Heart right ventricle (tissue), 16 donors: ENCODE measurements at regions not wholly inside any gene's neighbourhood (a gene's known extent, or its start where the extent isn't known, plus 50 kb on each side); places are given as distances from the start of the nearest gene placed in this dataset.
"Not testable (repeated sequence)": the region's sequence is repeated elsewhere in the genome, so short reads cannot be mapped to it uniquely, and the experiment has no call there.

Experiments used
- ATAC-seq, 8 donors: fragments of 200-7000 bp; cut with Tn5 transposase; one replicate each; pipeline ENCODE4 v1.9.1; 2020; ENCODE audit warnings: mild to moderate bottlenecking in 8 of 8, moderate library complexity in 8 of 8, moderate number of reproducible peaks in 1 of 8
- DNase-seq, 2 donors: peaks; one replicate each; pipeline ENCODE4 v3.0.0-alpha.2; 2020
- H3K27ac ChIP-seq, 10 donors: fragments of 200-600 bp; sonication (generic) in 2 of 10; one replicate each; pipeline versions ENCODE4 v1.5.0 to v1.8.0; 2020 to 2022; ENCODE audit warnings: mild to moderate bottlenecking in 3 of 10
- H3K27me3 ChIP-seq, 7 donors: fragments of 200-600 bp; one replicate each; pipeline ENCODE4 v1.8.0; 2021 to 2022; ENCODE audit warnings: mild to moderate bottlenecking in 2 of 7
- H3K36me3 ChIP-seq, 9 donors: fragments of 200-600 bp; sonication (generic) in 1 of 9; one replicate each; pipeline versions ENCODE4 v1.5.0 to v1.8.0; 2020 to 2022; ENCODE audit warnings: mild to moderate bottlenecking in 2 of 9
- H3K4me1 ChIP-seq, 9 donors: fragments of 200-600 bp; sonication (generic) in 1 of 9; one replicate each; pipeline versions ENCODE4 v1.5.0 to v1.8.0; 2020 to 2022; ENCODE audit warnings: mild to moderate bottlenecking in 4 of 9
- H3K4me3 ChIP-seq, 10 donors: fragments of 200-600 bp; sonication (generic) in 2 of 10; one replicate each; pipeline versions ENCODE4 v1.5.0 to v1.8.0; 2020 to 2022; ENCODE audit warnings: mild to moderate bottlenecking in 7 of 10, moderate library complexity in 2 of 10
- H3K9me3 ChIP-seq, 11 donors: fragments of 200-600 bp in 10 of 11; sonication (generic) in 2 of 11; one replicate each; pipeline versions ENCODE4 v1.5.0 to v1.8.0; 2013 to 2022; ENCODE audit warnings: mild to moderate bottlenecking in 2 of 11, control low read depth in 1 of 11, moderate library complexity in 1 of 11
- WGBS, 2 donors: extraction: QIAGEN DNeasy Blood & Tissue Kit; methylation state at CpG; one replicate each; pipeline ENCODE4 v1.1.7; 2013; ENCODE audit warnings: inconsistent platforms in 1 of 2; 5-methylcytosine and 5-hydroxymethylcytosine counted together
- intact Hi-C, 10 donors: fragments of 100-400 bp; cut with DNase I; formaldehyde crosslinking; loops; one replicate each; pipeline versions ENCODE4 v1.11.1 to v1.14.2; 2022
- TF ChIP-seq, protein P1 (sequence below), 9 donors: fragments of 200-600 bp; sonication (generic) in 2 of 9; IDR thresholded peaks; one replicate each; pipeline versions ENCODE4 v1.5.0 to v1.8.0; 2021 to 2022; ENCODE audit warnings: antibody characterized with exemption in 9 of 9, mild to moderate bottlenecking in 5 of 9, moderate library complexity in 1 of 9
- donor health status: Arrhythmogenic right ventricular cardiomyopathy.
- donor health status: ischemic (EF 13 %, LVEDD 7.1; RV severe dilation, severe dysfunction).
- donor health status: healthy with polysubstance abuse.
- donor health status: DM: no; HTN: yes; CAD: no.
- donor health status: DM: no; HTN: no; CAD: no.
- donor health status: ischemic (EF 25% LVEDD 6.9; RV normal size, moderate dysfunction).
- donor health status: ischemic (EF 25% LVEDD 5.7; RV mildly dilated, moderate dysfunction).
- donor health status: healthy.
- donor health status: DM: yes; HTN: yes; CAD: no.
- donor health status: Ischemic cardiomyopathy.
- donor health status: ischemic (EF 35%, LVEDD 5.7; RV mildly dilated, moderate dysfunction).
- donor health status: nonischemic (EF 11% LVEDD 7.7; RV severe dilation, severe dysfunction).
- donor health status: DM: yes; HTN: yes; CAD: no.
- donor health status: PGD.
- donor health status: ischemic (EF 29% LVEDD 5.4; RV normal size, mild dysfunction).
- donor health status: nonischemic (EF 23%, LVEDD 6.1; RV moderate dilation, normal function).

DNA sequence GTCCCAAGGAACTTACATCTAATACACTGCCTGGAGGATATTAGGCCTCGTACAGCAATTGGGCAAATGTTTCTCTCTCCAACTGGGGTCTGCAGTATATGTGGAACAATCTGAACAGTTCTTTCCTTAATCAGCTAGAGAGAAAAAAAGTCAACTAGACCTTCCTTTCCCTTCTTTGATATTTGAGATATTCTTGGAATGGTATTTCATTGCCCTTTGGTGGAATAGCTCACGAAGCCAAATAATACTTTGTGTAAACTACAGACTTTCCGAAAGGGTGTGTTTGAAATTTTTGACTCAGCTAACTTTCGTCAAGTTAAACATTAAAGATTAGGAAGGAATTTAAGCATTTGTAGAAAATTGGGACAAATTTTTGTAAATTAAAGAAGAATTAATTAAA is 425.6 kb downstream of the RWDD3 start:
- TF ChIP-seq, protein P1, sequence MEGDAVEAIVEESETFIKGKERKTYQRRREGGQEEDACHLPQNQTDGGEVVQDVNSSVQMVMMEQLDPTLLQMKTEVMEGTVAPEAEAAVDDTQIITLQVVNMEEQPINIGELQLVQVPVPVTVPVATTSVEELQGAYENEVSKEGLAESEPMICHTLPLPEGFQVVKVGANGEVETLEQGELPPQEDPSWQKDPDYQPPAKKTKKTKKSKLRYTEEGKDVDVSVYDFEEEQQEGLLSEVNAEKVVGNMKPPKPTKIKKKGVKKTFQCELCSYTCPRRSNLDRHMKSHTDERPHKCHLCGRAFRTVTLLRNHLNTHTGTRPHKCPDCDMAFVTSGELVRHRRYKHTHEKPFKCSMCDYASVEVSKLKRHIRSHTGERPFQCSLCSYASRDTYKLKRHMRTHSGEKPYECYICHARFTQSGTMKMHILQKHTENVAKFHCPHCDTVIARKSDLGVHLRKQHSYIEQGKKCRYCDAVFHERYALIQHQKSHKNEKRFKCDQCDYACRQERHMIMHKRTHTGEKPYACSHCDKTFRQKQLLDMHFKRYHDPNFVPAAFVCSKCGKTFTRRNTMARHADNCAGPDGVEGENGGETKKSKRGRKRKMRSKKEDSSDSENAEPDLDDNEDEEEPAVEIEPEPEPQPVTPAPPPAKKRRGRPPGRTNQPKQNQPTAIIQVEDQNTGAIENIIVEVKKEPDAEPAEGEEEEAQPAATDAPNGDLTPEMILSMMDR (IDR thresholded peaks at IDR 0.05) = no peak
- no peaks in the 10 kb centered on the region for H3K36me3 ChIP-seq
- peaks cover 0 to 5% (median 0%) of the 10 kb centered on the region in 7 donors for H3K27me3 ChIP-seq
- H3K4me3 ChIP-seq = no peak overlapping the region
- intact Hi-C loops = no loop called here
- DNase-seq (no peak), ATAC-seq (no peak)
- peaks cover 0 to 31% (median 11%) of the 10 kb centered on the region in 11 donors for H3K9me3 ChIP-seq
- no peaks in the 10 kb centered on the region for H3K4me1 ChIP-seq
- no peak overlapping the region for H3K27ac ChIP-seq
- 71 to 75% methylated on average over 4 of the region's 4 CpGs for WGBS, 2 donors

DNA sequence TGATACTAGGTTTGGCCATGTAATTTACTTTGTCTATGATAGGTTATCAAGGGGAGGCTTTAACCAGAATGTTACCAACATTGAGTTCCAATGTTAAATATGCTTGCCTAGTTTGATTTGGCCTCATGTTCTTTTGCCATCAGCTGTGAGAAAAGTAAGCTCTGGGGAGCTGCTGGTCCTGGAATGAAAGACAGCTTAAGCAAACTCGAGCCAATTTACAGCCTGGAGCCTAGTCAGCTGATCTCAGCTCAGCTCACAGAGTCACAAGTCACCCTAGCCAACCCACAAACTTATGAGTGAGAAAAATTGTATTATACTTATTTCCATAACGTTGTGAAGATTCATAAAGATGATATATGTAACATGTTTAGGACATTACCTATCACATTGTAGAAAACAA is 426.7 kb downstream of the RWDD3 start:
- DNase-seq (no peak), ATAC-seq (no peak)
- H3K4me3 ChIP-seq = no peak overlapping the region
- peaks cover 0 to 31% (median 11%) of the 10 kb centered on the region in 11 donors for H3K9me3 ChIP-seq
- peaks cover 0 to 5% (median 0%) of the 10 kb centered on the region in 7 donors for H3K27me3 ChIP-seq
- no peaks in the 10 kb centered on the region for H3K4me1 ChIP-seq
- intact Hi-C loops = loop anchor here in 1 of 10 donors (5.0 kb wide), 1 partner anchor 1177 kb away; no protein-coding TSS in a partner anchor
- TF ChIP-seq, protein P1 (IDR thresholded peaks at IDR 0.05) = no peak
- no peak overlapping the region for H3K27ac ChIP-seq
- 48 to 56% methylated on average over 2 of the region's 2 CpGs for WGBS, 2 donors
- no peaks in the 10 kb centered on the region for H3K36me3 ChIP-seq

DNA sequence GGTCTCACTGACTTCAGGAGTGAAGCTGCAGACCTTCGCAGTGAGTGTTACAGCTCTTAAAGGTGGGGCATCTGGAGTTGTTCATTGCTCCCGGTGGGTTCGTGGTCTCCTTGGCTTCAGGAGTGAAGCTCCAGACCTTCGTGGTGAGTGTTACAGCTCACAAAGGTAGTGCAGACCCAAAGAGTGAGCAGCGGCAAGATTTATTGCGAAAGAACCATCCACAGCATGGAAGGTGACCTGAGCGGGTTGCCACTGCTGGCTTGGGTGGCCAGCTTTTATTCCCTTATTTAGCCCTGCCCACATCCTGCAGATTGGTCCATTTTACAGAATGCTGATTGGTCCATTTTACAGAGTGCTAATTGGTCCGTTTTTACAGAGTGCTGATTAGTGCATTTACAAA is 429.5 kb downstream of the RWDD3 start:
- intact Hi-C loops = loop anchor here in 1 of 10 donors (5.0 kb wide), 1 partner anchor 1174 kb away; no protein-coding TSS in a partner anchor
- peaks cover 0 to 31% (median 11%) of the 10 kb centered on the region in 11 donors for H3K9me3 ChIP-seq

GRCh38 chr1:95668165-95668564 is 434.2 kb downstream of the RWDD3 start:
- 86% methylated on average over 3 of the region's 3 CpGs for WGBS, 2 donors
- TF ChIP-seq, protein P1 (IDR thresholded peaks at IDR 0.05) = no peak
- no peak overlapping the region for H3K27ac ChIP-seq

More for the DNA sequence above, 429.5 kb downstream of the RWDD3 start:
- DNase-seq, H3K4me3 ChIP-seq, H3K27ac ChIP-seq, H3K4me1 ChIP-seq, H3K36me3 ChIP-seq, ATAC-seq, H3K27me3 ChIP-seq: not testable (repeated sequence)
- 89% methylated on average over 8 of the region's 8 CpGs for WGBS, 2 donors

DNA sequence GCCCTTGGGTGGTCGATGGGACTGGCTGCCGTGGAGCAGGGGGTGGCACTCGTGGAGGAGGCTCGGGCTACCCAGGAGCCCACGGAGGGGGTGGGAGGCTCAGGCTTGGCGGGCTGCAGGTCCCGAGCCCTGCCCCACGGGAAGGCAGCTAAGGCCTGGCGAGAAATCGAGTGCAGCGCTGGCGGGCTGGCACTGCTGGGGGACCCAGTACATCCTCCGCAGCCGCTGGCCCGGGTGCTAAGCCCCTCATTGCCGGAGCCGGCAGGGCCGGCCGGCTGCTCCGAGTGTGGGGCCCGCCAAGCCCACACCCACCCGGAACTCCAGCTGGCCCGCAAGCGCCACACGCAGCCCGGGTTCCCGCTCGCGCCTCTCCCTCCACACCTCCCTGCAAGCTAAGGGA is 435.6 kb downstream of the RWDD3 start:
- H3K4me1 ChIP-seq, H3K36me3 ChIP-seq, DNase-seq, H3K4me3 ChIP-seq, intact Hi-C loops, H3K27me3 ChIP-seq, H3K9me3 ChIP-seq, H3K27ac ChIP-seq, ATAC-seq: not testable (repeated sequence)
- 91 to 95% methylated on average over 29 of the region's 29 CpGs for WGBS, 2 donors

More at GRCh38 chr1:95668165-95668564, 434.2 kb downstream of the RWDD3 start:
- no peaks in the 10 kb centered on the region for H3K4me1 ChIP-seq
- peaks cover 0 to 14% (median 4%) of the 10 kb centered on the region in 11 donors for H3K9me3 ChIP-seq
- DNase-seq = no peak
- intact Hi-C loops = no loop called here
- H3K36me3 ChIP-seq = no peaks in the 10 kb centered on the region
- ATAC-seq = no peak
- H3K27me3 ChIP-seq = no peaks in the 10 kb centered on the region
- no peak overlapping the region for H3K4me3 ChIP-seq
